GM18870 (cell line): ENCODE measurements at regions not wholly inside any gene's neighbourhood (a gene's known extent, or its start where the extent isn't known, plus 50 kb on each side); places are given as distances from the start of the nearest gene placed in this dataset.

ENCODE experiments used
- ATAC-seq: cut with Tn5 transposase; IDR thresholded peaks from one replicate; pipeline ENCODE4 v1.9.1; 2021; ENCODE audit warnings: moderate library complexity; ENCODE audit not compliant: unreplicated experiment

- ATAC-seq, result no peak
Measured at GRCh38 chr1:199038156-199038555, 399.3 kb downstream of the PTPRC start.

DNA sequence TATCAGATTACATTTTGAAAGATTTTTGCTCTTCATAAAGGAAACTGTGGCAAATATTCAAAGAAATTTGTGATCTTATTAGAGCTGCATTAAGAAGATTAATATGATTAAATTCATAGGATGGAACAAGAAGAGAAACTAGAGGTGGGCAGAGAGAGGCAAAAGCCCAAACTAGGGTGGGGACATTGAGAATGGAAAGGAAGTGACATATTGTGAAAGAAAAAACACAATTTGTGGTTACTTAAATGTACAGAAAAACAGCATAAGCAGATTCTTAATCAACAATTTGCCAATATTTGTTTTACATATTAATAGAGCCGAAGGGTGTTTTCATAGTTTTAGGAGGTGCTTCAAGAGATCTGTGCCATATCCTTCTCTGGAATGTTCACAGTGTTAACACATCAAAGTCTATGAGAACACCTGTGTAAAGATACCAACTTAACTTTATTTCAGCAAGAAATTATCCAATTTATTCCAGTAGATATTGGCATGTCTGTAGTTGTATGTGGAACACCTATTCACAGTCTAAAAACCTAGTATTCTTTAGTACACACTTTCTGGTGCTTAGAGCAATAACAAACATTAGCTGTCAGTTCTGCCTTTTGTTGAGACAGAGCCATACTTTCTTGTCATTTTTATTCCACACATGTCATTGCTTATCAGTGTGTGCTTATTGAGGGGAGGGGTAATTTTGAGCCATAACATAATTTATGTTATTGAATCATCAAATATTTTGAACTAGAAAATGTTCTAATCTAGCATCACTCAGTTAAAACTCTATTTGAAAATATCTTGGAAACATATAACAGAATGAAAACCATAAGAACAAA lies 401.5 kb downstream of the PTPRC start:
- no peak for ATAC-seq

DNA sequence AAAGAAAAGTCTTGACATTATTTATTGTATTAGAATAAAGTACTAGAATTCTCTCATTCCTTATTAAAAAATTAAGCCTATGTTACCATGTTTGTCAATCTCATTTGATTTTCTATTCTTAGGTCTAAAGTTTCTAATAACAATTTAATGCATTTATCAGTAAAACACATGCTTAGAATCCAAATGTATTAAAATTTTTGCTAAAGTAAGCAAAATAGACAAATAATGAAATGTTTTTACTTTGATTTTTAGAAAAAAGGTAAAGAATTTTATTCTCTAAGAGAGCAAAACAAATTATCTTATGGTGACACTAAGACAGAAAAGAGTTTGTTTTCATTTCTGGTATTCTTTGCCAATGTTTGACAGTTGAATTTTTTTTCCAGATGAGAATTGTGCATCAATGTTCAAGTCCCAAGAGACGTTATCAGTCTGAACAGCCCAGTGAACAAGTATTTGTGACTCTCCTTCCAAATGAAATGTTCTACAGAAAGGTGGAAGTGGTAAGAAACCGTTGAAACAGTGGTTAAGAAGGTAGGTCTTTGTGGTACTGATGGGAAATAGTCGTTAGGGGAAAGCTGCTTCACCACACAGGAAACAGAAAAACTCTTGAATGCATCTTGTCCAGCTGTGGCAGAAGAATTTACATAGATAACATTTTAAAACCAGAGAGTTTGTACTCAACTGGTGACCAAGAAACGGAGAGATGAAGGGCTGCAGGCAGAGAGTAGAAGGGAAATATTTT lies 402.5 kb downstream of the PTPRC start:
- peak; percentile 99 for ATAC-seq

GRCh38 chr1:199042193-199042592 lies 403.4 kb downstream of the PTPRC start:
- ATAC-seq, result no peak

DNA sequence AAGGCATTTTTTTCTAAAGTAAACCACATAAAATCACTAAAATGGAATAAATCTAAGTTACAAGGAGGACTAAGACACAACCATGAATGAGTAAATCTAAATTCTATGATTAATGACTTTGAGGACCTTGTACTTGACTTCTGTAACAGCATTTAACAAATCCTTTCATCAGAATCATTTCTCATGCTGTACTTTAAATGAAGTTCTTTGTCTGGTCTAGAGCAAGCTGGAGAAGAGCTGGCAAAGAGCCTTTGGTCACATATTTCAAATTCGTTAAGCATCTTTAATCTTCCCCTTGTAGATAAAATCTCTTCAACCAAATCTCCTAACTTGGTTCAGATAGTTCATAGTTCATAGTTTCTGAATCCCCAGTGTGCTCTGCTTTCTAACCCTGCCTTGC lies 405.4 kb downstream of the PTPRC start:
- no peak for ATAC-seq

GRCh38 chr1:199046618-199047017 lies 407.8 kb downstream of the PTPRC start:
- ATAC-seq, result no peak

DNA sequence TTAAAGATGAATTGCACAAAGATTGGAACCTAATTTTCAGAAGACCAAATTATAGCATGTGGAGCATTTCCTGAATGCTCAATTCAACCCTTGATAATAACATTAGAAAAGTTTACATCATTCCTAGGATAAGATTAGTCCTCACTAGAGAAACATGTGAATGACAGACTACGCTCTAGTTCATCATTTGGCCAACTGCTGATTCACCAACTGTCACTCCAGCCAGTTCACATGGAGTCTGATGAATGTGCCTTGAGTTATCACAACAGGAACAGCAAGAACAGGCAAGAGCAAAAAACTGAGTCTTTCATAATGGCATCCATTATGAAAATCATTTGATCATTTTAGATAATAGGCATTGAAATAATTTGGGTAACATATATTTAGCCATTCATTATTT lies 415.9 kb downstream of the PTPRC start:
- ATAC-seq, result no peak

DNA sequence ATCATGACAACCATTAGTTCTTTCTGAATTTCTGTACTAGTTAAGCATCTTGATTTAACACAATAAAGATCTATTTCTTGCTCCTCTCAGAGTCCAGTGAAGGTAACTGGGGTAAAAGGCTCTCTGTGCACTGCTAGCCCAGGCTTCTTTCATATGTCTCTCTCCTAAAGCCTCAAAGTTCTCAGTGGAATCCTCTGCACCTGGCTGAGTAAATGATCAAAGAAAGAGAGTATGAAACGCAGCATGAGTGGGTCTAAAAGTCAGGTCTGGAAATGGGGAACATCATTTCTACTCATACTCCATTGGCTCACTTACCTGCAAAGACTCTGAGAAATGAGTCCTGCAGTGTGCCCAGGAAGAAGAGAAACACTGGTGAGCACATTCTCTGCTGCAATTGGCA lies 418.5 kb downstream of the PTPRC start:
- no peak for ATAC-seq

- ATAC-seq, result no peak
Measured at GRCh38 chr1:199058281-199058680, 419.4 kb downstream of the PTPRC start.

GRCh38 chr1:199064971-199065370 lies 426.1 kb downstream of the PTPRC start:
- ATAC-seq, result no peak

DNA sequence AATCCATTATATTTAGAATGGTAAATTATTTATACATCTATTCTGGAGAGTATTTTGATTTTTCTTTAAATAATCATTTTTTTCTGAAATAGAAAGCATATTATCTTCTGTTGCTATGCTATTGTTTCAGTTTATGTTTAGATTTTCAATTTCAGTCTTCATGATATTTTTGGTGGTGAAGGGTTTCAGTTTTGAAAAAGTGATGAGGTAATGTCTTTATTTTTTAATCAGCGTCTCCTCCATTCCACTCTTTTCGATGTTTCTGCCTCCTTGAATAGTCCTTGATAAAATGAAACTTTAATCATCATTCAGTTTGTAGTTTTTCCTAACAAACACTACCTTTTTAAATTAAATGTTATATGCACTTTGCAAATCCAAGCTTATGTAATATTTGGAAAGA lies 428.6 kb downstream of the PTPRC start:
- peak; percentile 89 for ATAC-seq

GRCh38 chr1:199071080-199071479 lies 432.2 kb downstream of the PTPRC start:
- ATAC-seq, result no peak

- ATAC-seq, result no peak
Measured at GRCh38 chr1:199073166-199073565, 434.3 kb downstream of the PTPRC start.

DNA sequence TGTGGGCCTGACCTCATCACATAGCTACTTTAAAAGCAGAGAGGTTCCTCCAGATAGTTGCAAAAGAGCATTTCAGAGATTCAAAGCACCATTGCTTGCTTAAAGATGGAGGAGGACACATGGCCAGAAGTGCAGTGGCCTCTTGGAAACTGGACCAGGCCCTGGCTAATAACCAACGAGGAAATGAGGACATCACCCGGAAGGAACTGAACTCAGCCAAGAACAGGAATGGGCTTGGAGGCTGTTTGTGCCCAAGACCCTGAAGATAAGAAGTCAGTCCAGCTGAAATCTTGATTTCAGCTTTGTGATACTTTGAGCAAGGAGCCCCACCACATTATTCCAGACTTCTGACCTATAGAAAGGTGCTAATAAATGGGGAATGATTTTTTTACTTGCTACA lies 437.0 kb downstream of the PTPRC start:
- ATAC-seq, result no peak

DNA sequence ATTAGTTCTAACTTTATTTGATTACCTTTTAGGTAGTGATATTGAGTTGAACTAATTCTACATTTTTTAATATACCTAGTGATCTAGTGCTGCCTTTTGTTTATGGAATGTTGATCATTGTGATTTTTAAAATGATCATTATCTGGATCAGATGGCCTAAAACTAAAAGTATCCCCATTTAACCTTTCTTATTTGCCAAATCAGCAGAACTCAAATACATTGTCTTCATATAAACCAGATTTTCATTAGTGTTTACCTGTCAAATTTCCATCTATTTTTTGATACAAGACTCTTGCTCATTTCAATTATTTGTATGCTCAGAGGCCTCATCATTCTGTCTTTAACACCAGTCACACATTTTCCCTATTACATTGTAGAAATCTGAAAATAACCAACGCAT lies 441.2 kb downstream of the PTPRC start:
- no peak for ATAC-seq

DNA sequence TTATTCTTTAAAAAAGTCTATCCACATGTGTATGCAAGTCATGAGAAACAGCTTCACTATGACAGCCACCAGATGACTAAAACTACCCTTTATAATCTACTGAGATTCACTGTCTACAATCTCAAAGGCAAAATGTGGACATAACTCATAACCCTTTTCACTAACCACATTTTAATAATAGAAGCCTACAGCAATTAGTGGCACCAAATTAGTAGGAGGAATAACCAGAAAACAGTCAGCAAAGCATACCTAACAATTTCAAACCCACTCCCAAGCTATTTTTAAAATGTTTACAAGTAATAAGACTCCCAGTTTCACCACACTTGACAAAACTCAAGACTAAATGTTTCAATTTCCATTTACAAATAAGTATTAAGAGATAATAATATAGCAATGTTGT lies 442.9 kb downstream of the PTPRC start:
- ATAC-seq, result peak; percentile 79

GRCh38 chr1:199082778-199083389 lies 444.0 kb downstream of the PTPRC start:
- ATAC-seq, result no peak

- ATAC-seq, result no peak
Measured at GRCh38 chr1:199083680-199084079, 444.8 kb downstream of the PTPRC start.

- no peak for ATAC-seq
Measured at GRCh38 chr1:199084293-199084692, 445.5 kb downstream of the PTPRC start.

DNA sequence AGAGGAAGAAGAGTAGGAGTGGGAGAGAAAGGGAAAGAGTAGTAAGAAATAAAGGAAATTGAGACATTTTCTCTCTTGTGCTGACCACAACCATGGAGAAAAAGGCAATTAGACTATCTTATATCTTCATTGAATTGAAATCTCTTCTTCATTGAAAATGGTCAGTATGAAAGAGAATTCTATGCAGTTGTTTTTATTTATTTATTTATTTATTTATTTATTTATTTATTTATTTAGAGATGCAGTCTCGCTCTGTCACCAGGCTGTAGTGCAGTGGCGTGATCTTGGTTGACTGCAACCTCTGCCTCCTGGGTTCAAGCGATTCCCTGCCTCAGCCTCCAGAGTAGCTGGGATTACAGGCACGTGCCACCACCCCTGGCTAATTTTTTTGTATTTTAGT lies 447.1 kb downstream of the PTPRC start:
- no peak for ATAC-seq

- no peak for ATAC-seq
Measured at GRCh38 chr1:199087144-199087543, 448.3 kb downstream of the PTPRC start.
